RKO (cell line): ENCODE measurements at regions not wholly inside any gene's neighbourhood (a gene's known extent, or its start where the extent isn't known, plus 50 kb on each side); places are given as distances from the start of the nearest gene placed in this dataset.
A peak's percentile ranks its signal among the peaks of the same experiment; 100 is the strongest.
"Not testable (repeated sequence)": the region's sequence is repeated elsewhere in the genome, so short reads cannot be mapped to it uniquely, and the experiment has no call there.

Experiments
- DNase-seq: peaks from one replicate; pipeline ENCODE4 v3.0.0-alpha.2; 2016; ENCODE audit warnings: low spot score

DNA sequence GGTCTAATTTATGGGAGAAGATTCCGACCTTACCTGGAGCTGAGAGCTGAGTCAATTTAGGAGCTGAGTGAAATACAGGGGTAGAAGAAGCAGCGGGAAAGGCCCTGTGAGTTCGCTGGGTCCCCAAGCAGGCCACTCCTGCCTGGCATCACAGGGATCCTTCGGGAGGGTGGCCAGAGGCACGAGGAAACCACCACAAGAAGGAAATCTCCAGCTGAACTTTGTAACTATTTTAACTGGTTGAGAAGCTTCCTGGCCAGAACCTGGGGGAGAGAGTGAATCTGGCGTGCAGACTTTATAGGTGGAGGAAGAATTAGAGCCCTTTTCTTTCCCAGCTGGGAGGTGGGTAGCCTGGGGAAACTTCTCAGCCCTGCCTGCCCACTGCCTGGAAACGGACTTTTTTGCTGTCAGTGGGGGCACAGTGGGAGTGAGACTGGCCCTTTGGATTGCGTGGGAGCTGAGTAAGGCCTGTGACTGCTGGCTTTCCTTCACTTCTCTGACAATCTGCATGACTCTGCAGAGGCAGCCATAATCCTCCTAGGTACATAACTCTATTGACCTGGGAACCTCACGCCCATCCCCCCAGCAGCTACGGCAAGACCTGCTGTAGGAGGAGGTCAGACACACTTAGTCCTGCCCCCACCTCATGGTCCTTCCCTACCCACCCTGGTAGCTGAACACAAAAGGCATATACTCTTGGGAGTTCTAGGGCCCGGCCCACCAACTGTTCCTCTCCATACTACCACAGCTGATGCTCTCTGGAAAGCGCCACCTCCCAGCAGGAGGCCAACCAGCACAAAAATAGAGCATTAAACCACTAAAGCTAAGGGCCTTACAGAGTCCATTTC is 340.7 kb downstream of the CNTN3 start:
- no peak for DNase-seq

GRCh38 chr3:74273091-74273490 is 341.4 kb downstream of the CNTN3 start:
- no peak for DNase-seq

- DNase-seq: no peak
Measured at GRCh38 chr3:74271541-74271940, 342.9 kb downstream of the CNTN3 start.

GRCh38 chr3:74269689-74270088 is 344.8 kb downstream of the CNTN3 start:
- no peak for DNase-seq

DNA sequence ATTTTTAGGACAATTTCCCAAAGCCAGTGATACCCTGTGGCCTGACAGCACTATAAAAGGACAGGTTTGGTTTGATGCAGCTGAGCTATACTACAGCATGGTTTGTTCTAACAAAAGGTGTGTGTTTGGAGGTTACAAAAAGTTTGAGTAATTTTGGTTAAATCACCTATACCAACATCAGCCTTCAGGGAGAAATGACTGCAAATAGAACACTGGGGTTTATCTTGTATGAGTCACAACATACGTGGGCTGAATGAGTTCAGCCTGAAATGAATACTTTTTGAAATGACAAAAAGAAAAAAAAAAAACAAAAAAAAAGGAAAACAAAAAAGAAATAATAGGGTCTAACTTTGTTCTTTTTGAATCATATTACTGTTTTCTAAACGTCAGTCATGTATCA is 345.7 kb downstream of the CNTN3 start:
- no peak for DNase-seq

DNA sequence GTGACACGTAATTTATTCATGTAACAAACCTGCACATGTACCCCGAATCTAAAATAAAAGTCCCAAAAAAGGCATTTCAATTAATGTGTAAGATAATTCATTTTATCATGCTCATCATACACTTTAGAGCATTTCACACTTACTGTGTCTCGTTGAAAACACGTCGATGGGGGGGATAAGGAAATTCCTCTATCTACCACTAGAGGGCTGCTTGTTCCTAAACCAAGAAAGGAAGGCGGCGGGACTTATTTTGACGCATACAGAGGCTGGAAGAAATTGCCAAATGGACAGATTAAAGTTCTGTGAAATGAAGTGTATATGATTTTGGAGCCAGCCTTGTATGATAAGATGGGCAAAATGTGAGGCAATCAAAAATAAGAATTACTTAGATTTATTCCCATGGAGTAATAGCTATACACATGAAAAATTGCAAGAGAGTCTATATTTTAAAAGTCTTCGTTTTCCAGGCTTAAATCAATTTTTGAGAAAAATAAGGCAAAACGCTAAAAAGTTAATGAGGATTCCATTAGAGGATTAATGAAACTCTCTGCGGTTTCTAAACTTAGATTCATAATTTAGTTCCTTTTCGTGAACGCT is 346.8 kb downstream of the CNTN3 start:
- peak; percentile 74 for DNase-seq

DNA sequence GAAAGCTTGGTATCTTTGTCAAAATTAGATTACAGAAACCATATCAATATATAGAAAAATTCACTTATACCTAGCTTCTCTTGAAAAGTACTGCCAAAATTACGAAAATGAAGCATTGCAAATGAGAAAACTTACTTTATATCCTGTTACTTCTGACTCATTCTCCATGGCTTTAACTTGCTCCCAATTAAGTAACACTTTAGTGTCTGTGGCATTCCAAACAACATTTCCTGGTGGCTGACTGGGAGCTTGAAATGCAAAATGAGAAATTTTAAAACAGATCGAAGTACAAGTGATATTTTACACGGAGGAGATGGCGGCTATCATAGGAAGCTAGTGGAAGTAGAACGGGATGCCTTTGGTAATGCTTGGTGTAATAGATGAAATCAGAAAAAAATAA is 347.3 kb downstream of the CNTN3 start:
- DNase-seq: no peak

DNA sequence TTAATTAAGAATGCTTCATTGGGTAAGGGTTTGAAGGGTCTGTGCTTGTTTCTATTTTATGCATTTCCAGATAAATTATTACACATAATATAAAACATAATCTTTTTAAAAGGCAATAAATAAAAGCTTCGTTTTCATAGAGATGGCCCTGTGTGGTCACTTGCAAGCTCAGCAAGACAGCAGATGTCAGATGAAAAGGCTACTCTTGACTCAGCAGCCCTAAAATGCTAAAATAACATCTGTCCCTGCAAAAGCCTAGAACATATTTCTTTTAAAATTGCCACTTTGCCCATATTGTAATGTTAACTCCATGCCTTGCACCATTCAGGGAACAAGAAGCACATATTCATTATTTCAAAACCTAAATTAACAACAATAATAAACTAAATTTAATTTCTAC is 349.4 kb downstream of the CNTN3 start:
- DNase-seq: no peak

DNA sequence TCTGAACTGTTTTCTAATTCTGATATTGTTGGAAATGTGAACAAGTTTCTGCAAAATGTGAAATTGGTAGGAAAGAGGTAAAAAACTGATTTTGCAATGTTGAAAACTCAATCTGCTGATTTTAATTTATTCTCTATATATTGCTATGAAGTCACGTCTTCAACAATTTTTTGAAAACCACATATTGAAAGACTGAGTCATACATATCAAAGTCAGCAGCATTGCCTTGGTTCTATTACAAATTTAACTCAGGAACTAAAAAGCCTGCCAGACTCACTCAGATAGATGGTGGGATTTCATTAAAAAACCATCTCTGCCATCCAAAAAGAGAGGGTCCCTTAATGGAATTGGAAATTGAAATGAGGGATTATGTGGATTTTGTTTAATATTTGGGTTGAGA is 351.4 kb downstream of the CNTN3 start:
- no peak for DNase-seq

DNA sequence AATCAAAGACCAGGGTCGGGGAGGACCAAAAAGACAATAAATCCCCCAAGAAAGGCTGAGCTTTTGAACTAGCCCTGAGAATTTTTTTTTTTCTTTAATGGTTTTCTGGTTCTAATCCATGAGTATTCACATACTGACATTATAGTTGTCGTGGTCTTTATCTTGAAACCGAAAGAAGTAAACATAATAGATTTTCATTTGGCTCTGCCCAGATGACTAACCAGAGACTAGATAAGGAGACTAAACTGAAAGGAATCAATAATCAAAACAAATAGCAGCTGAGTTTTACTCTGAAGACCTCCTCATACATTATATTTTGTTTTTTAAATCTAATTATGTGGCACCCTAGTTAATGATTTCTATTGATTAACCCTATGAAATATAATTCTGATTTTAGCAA is 381.4 kb downstream of the CNTN3 start:
- DNase-seq: no peak

DNA sequence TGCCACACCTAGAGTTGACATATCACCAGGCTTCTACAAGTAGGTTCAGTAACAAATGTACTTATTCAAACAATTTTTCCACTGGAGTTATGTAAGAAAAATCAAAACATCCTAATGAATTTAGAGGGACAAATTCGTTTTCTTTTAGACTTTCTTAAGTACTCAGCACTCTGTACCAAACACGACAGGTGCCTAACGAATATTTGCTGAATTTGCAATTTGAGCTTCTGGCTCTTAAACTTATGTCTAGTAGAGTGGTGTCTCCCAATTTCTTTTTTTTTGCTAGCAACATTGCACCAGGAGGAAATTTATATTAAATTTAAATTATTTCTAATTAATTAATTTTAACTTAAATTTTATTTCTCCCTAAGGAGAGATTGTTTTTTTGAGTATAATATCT is 397.0 kb downstream of the CNTN3 start:
- no peak for DNase-seq

GRCh38 chr3:74214286-74214685 is 400.2 kb downstream of the CNTN3 start:
- no peak for DNase-seq

- DNase-seq: no peak
Measured at GRCh38 chr3:74210739-74211138, 403.7 kb downstream of the CNTN3 start.

- DNase-seq: no peak
Measured at GRCh38 chr3:74200952-74201351, 413.5 kb downstream of the CNTN3 start.

- not testable (repeated sequence) for DNase-seq
Measured at GRCh38 chr3:74178664-74179063, 435.8 kb downstream of the CNTN3 start.

- DNase-seq: no peak
Measured at GRCh38 chr3:74173090-74173489, 441.4 kb downstream of the CNTN3 start.

DNA sequence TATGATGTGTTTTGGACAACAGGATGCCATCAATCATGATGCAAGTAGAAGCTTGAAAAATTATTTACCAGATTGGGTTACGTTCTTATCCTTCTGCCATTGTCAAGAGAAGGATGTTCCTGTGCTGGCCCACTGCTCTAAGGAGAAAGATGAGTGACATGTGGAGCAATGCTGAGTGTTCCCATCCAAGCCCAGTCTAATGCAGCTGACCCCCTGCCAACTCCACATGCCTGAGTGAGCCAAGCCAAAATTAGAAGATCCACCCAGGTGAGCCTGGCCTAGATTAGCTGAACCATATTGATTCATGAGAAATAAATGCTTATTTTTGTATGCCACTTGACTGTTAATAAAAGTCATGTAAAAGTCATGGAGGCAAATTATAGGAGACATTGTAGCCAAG is 446.5 kb downstream of the CNTN3 start:
- DNase-seq: no peak

- no peak for DNase-seq
Measured at GRCh38 chr3:74165211-74165610, 449.2 kb downstream of the CNTN3 start.

DNA sequence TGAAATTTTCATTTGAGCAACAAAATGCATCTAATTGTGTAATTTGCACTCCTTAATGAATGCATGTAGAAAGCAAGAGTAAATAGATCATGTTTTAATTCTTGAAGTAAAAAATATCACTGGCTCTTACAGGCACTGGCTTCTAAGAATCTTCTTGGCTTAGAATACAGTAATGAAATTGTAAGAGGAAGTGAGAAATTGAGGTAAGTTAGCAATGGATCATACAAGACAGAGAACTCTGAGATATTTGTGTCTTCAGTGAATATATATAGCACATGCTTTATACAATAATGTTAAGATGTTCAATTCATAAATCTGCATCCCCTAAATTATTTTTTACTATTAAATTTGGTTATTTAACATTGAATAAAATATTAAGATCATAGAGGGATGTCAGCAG is 465.0 kb downstream of the CNTN3 start:
- no peak for DNase-seq

- DNase-seq: no peak
Measured at GRCh38 chr3:74145277-74145676, 469.2 kb downstream of the CNTN3 start.

GRCh38 chr3:74139648-74140047 is 474.8 kb downstream of the CNTN3 start:
- DNase-seq: peak; percentile 7

DNA sequence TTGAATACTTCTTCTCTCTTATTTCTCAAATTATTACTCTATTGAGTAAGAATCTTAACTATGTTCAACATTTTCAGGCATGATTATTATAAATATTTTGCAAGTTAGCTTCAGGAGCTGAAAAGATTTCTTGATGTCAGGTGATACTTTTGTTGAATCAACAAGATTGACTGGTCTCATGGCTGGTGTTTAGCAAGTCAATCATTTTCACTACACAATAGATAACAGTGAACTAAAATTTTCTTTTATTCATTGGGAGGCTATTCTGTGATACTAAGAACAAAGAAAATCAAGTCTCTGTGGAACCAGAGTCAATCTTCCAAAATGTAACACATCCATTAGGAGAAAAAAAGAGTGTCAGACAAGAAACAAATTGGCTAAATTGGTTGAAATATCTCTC is 476.7 kb downstream of the CNTN3 start:
- DNase-seq: no peak

- no peak for DNase-seq
Measured at GRCh38 chr3:74135808-74136207, 478.7 kb downstream of the CNTN3 start.

DNA sequence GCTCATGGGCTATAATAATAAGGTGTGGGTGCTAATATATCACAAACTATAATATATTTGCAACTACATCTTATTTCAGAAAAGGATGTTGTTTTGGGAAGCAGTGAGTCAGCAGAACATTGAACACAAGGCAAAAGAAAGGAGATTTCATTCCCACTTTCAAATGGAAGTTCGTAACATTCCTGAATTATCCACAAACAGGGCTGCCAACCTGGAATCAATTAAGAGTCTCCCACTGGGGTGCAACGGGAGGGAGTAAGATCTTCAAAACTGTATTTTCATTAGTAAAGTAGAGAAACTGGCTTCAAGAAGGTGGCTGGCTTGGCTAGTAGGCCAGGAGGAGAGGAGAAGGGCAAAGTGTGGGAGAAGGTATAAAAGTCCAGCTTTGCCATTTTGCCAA is 479.6 kb downstream of the CNTN3 start:
- DNase-seq: no peak
